Keratinocyte (primary cell): ENCODE measurements at regions not wholly inside any gene's neighbourhood (a gene's known extent, or its start where the extent isn't known, plus 50 kb on each side); places are given as distances from the start of the nearest gene placed in this dataset.

Source experiments
- CTCF ChIP-seq, 3 experiments: IDR thresholded peaks in 1 of 3; conservative IDR thresholded peaks in 1 of 3; optimal IDR thresholded peaks in 1 of 3; 2 replicates in 2 of 3; 3 replicates in 1 of 3; pipeline versions ENCODE3 to v1.5.1; 2011; ENCODE audit warnings: low read length in 3 of 3, mild to moderate bottlenecking in 3 of 3, moderate library complexity in 2 of 3, control low read depth in 1 of 3, inconsistent platforms in 1 of 3; ENCODE audit not compliant: insufficient read depth in 2 of 3; ENCODE audit errors: extremely low read depth in 1 of 3
- EZH2 ChIP-seq: IDR thresholded peaks from one replicate; pipeline ENCODE4 v1.6.1; 2012; ENCODE audit warnings: inconsistent platforms, mild to moderate bottlenecking, low read length, moderate library complexity

- no peak for TF ChIP-seq CTCF (optimal IDR thresholded peaks at IDR 0.05 in 1 of 3, IDR thresholded peaks at IDR 0.05 in 1 of 3, conservative IDR thresholded peaks at IDR 0.05 in 1 of 3; ENCODE audit: extremely low read depth in 1 of 3, insufficient read depth in 2 of 3, low read length in 3 of 3)
- TF ChIP-seq EZH2: no peak
Observed at GRCh38 chr3:112740835-112741234, 99.9 kb upstream of the CCDC80 start.
